Liver (tissue), 7 donors: ENCODE measurements at regions not wholly inside any gene's neighbourhood (a gene's known extent, or its start where the extent isn't known, plus 50 kb on each side); places are given as distances from the start of the nearest gene placed in this dataset.
"Not testable (repeated sequence)": the region's sequence is repeated elsewhere in the genome, so short reads cannot be mapped to it uniquely, and the experiment has no call there.

Experiments
- DNase-seq: peaks from one replicate; pipeline ENCODE4 v3.0.0-alpha.2; 2017; ENCODE audit warnings: low spot score
- H3K27ac ChIP-seq, 2 donors: one replicate each; pipeline ENCODE4 v1.7.0; 2013; ENCODE audit warnings: inconsistent platforms in 2 of 2, low read length in 2 of 2, control low read depth in 1 of 2, low read depth in 1 of 2, mild to moderate bottlenecking in 1 of 2
- H3K27me3 ChIP-seq, 4 donors: one replicate each; pipeline versions ENCODE4 v1.6.1 to v1.7.0; 2013; ENCODE audit warnings: low read length in 3 of 4, inconsistent platforms in 1 of 4, mild to moderate bottlenecking in 1 of 4, moderate library complexity in 1 of 4; ENCODE audit not compliant: control insufficient read depth in 4 of 4, insufficient read depth in 4 of 4
- H3K36me3 ChIP-seq, 4 donors: one replicate each; pipeline versions ENCODE4 v1.6.1 to v1.7.0; 2013; ENCODE audit warnings: low read length in 3 of 4, mild to moderate bottlenecking in 3 of 4, low read depth in 1 of 4, moderate library complexity in 1 of 4; ENCODE audit not compliant: control insufficient read depth in 4 of 4, insufficient read depth in 3 of 4
- H3K4me1 ChIP-seq, 4 donors: one replicate each; pipeline versions ENCODE4 v1.6.1 to v1.7.0; 2013; ENCODE audit warnings: low read length in 3 of 4, mild to moderate bottlenecking in 3 of 4, moderate library complexity in 1 of 4; ENCODE audit not compliant: control insufficient read depth in 4 of 4, insufficient read depth in 4 of 4
- H3K4me3 ChIP-seq, 3 donors: one replicate each; pipeline versions ENCODE4 v1.6.1 to v1.7.0; 2013; ENCODE audit warnings: low read length in 3 of 3, control low read depth in 1 of 3, low read depth in 1 of 3, mild to moderate bottlenecking in 1 of 3
- H3K9ac ChIP-seq, 2 donors: one replicate each; pipeline ENCODE4 v1.7.0; 2013; ENCODE audit warnings: low read length in 2 of 2, mild to moderate bottlenecking in 2 of 2, moderate library complexity in 2 of 2, control low read depth in 1 of 2, low read depth in 1 of 2
- H3K9me3 ChIP-seq, 4 donors: one replicate each; pipeline versions ENCODE4 v1.6.1 to v1.7.0; 2013; ENCODE audit warnings: low read length in 3 of 4; ENCODE audit not compliant: control insufficient read depth in 4 of 4
- ATF3 ChIP-seq: IDR thresholded peaks from 2 replicates; pipeline ENCODE4 v1.6.1; 2016; ENCODE audit warnings: antibody characterized with exemption
- EGR1 ChIP-seq, 2 donors: IDR thresholded peaks; 2 replicates each; pipeline ENCODE4 v1.6.1; 2016 to 2018; ENCODE audit warnings: antibody characterized with exemption in 2 of 2, low read depth in 2 of 2
- FOXA1 ChIP-seq: IDR thresholded peaks from 2 replicates; pipeline ENCODE4 v1.6.1; 2016; ENCODE audit warnings: antibody characterized with exemption
- GABPA ChIP-seq, 2 donors: IDR thresholded peaks in 1 of 2; conservative IDR thresholded peaks in 1 of 2; 2 replicates each; pipeline ENCODE4 v1.6.1; 2016; ENCODE audit warnings: antibody characterized with exemption in 2 of 2, mild to moderate bottlenecking in 1 of 2, moderate library complexity in 1 of 2
- HNF4A ChIP-seq, 2 donors: conservative IDR thresholded peaks; 2 replicates each; pipeline ENCODE4 v1.6.1; 2016; ENCODE audit warnings: antibody characterized with exemption in 2 of 2, mild to moderate bottlenecking in 2 of 2
- HNF4G ChIP-seq: IDR thresholded peaks from 2 replicates; pipeline ENCODE4 v1.6.1; 2016; ENCODE audit warnings: antibody characterized with exemption
- JUND ChIP-seq, 2 donors: IDR thresholded peaks; 2 replicates each; pipeline ENCODE4 v1.6.1; 2016; ENCODE audit warnings: antibody characterized with exemption in 2 of 2
- NR2F2 ChIP-seq: IDR thresholded peaks from 2 replicates; pipeline ENCODE4 v1.6.1; 2016; ENCODE audit warnings: antibody characterized with exemption
- RAD21 ChIP-seq, 2 donors: IDR thresholded peaks; 2 replicates each; pipeline ENCODE4 v1.6.1; 2016; ENCODE audit warnings: antibody characterized with exemption in 2 of 2, mild to moderate bottlenecking in 2 of 2
- REST ChIP-seq: IDR thresholded peaks from 2 replicates; pipeline ENCODE4 v1.6.1; 2016; ENCODE audit warnings: antibody characterized with exemption, mild to moderate bottlenecking
- RXRA ChIP-seq, 2 donors: IDR thresholded peaks; 2 replicates each; pipeline ENCODE4 v1.6.1; 2017 to 2018; ENCODE audit warnings: antibody characterized with exemption in 2 of 2, mild to moderate bottlenecking in 1 of 2
- SP1 ChIP-seq: IDR thresholded peaks from 2 replicates; pipeline ENCODE4 v1.6.1; 2018; ENCODE audit warnings: antibody characterized with exemption, mild to moderate bottlenecking
- ZBTB33 ChIP-seq: IDR thresholded peaks from 2 replicates; pipeline ENCODE4 v1.6.1; 2016; ENCODE audit warnings: antibody characterized with exemption
- WGBS: extraction: QIAGEN DNeasy Blood & Tissue Kit; methylation state at CpG from one replicate; pipeline ENCODE4 v1.1.7; 2013; 5-methylcytosine and 5-hydroxymethylcytosine counted together
- donor health status: healthy.
- donor health status: healthy.
- donor health status: healthy.
- donor health status: healthy.

- no peak overlapping the region for H3K9ac ChIP-seq
Measured at GRCh38 chr3:125695688-125696087, 100.4 kb upstream of the OSBPL11 start.

GRCh38 chr3:125697126-125697525, 101.8 kb upstream of the OSBPL11 start:
- 79% methylated on average over 2 of the region's 2 CpGs for WGBS

More at GRCh38 chr3:125695688-125696087, 100.4 kb upstream of the OSBPL11 start:
- Histone ChIP-seq H3K4me3 (no peak overlapping the region), H3K4me1 (no peaks in the 10 kb centered on the region), H3K9me3 (no peaks in the 10 kb centered on the region), H3K36me3 (no peaks in the 10 kb centered on the region), H3K27me3 (no peaks in the 10 kb centered on the region), H3K27ac (no peak overlapping the region)
- 97% methylated on average over 6 of the region's 6 CpGs for WGBS
- TF ChIP-seq HNF4A (conservative IDR thresholded peaks at IDR 0.05): no peak
- TF ChIP-seq NR2F2: no peak
- TF ChIP-seq REST: no peak
- TF ChIP-seq FOXA1: no peak
- no peak for TF ChIP-seq SP1
- no peak for DNase-seq

GRCh38 chr3:125697979-125698640, 102.8 kb upstream of the OSBPL11 start:
- H3K4me3 ChIP-seq, H3K27me3 ChIP-seq, DNase-seq, H3K4me1 ChIP-seq, H3K9ac ChIP-seq, H3K36me3 ChIP-seq, H3K27ac ChIP-seq, H3K9me3 ChIP-seq: not testable (repeated sequence)
- 88% methylated on average over 13 of the region's 13 CpGs for WGBS

More at GRCh38 chr3:125697126-125697525, 101.8 kb upstream of the OSBPL11 start:
- not testable (repeated sequence) for H3K27ac ChIP-seq, H3K9ac ChIP-seq, H3K27me3 ChIP-seq, H3K4me3 ChIP-seq, H3K4me1 ChIP-seq, H3K36me3 ChIP-seq, H3K9me3 ChIP-seq, DNase-seq

- Histone ChIP-seq H3K4me3 (no peak overlapping the region), H3K27me3 (no peaks in the 10 kb centered on the region), H3K4me1 (no peaks in the 10 kb centered on the region), H3K9me3 (no peaks in the 10 kb centered on the region), H3K27ac (no peak overlapping the region), H3K9ac (no peak overlapping the region), H3K36me3 (no peaks in the 10 kb centered on the region)
- no peak for DNase-seq
- 92% methylated on average over 24 of the region's 24 CpGs for WGBS
- TF ChIP-seq ZBTB33 (no peak), HNF4G (no peak), ATF3 (no peak), REST (no peak), EGR1 (IDR thresholded peaks at IDR 0.05; ENCODE audit: low read depth in 2 of 2) (no peak), RAD21 (IDR thresholded peaks at IDR 0.05) (no peak), NR2F2 (no peak), GABPA (IDR thresholded peaks at IDR 0.05 in 1 of 2, conservative IDR thresholded peaks at IDR 0.05 in 1 of 2) (no peak), RXRA (IDR thresholded peaks at IDR 0.05) (no peak), JUND (IDR thresholded peaks at IDR 0.05) (no peak)
Measured at GRCh38 chr3:125715651-125716050, 120.4 kb upstream of the OSBPL11 start.
